GM18505 (cell line): ENCODE measurements at regions not wholly inside any gene's neighbourhood (a gene's known extent, or its start where the extent isn't known, plus 50 kb on each side); places are given as distances from the start of the nearest gene placed in this dataset.

Source experiments
- ATAC-seq: cut with Tn5 transposase; IDR thresholded peaks from one replicate; pipeline ENCODE4 v1.9.1; 2021; ENCODE audit not compliant: unreplicated experiment
- POLR2A ChIP-seq: IDR thresholded peaks from 4 replicates; pipeline ENCODE4 v1.6.1; 2011; ENCODE audit warnings: borderline replicate concordance; ENCODE audit not compliant: insufficient read depth, insufficient read length; ENCODE audit errors: extremely low read depth

- no peak for TF ChIP-seq POLR2A
- no peak for ATAC-seq
These were observed 175.2 kb downstream of the MRPL14 start for GRCh38 chr6:43951756-43952675.

- no peak for ATAC-seq
- TF ChIP-seq POLR2A, result no peak
These were observed 176.0 kb downstream of the MRPL14 start for GRCh38 chr6:43951063-43951755.

- TF ChIP-seq POLR2A, result no peak
- no peak for ATAC-seq
These were observed 176.6 kb downstream of the MRPL14 start for GRCh38 chr6:43950731-43951062.

GRCh38 chr6:43950051-43950605 lies 177.1 kb downstream of the MRPL14 start:
- TF ChIP-seq POLR2A, result no peak
- ATAC-seq, result no peak

GRCh38 chr6:43949551-43949991 lies 177.7 kb downstream of the MRPL14 start:
- no peak for TF ChIP-seq POLR2A
- no peak for ATAC-seq

- no peak for ATAC-seq
- TF ChIP-seq POLR2A, result no peak
These were observed 178.4 kb downstream of the MRPL14 start for GRCh38 chr6:43948527-43949485.

GRCh38 chr6:43947860-43948259 lies 177.8 kb downstream of the VEGFA start:
- no peak for ATAC-seq
- TF ChIP-seq POLR2A, result no peak

GRCh38 chr6:43946641-43947363 lies 176.8 kb downstream of the VEGFA start:
- ATAC-seq, result no peak
- TF ChIP-seq POLR2A, result no peak

GRCh38 chr6:43945768-43946080 lies 175.7 kb downstream of the VEGFA start:
- TF ChIP-seq POLR2A, result no peak
- ATAC-seq, result no peak

- ATAC-seq, result no peak
- no peak for TF ChIP-seq POLR2A
These were observed 175.1 kb downstream of the VEGFA start for GRCh38 chr6:43944908-43945767.

GRCh38 chr6:43943781-43944250 lies 173.8 kb downstream of the VEGFA start:
- TF ChIP-seq POLR2A, result no peak
- ATAC-seq, result no peak
